GM18909 (cell line): ENCODE measurements at regions not wholly inside any gene's neighbourhood (a gene's known extent, or its start where the extent isn't known, plus 50 kb on each side); places are given as distances from the start of the nearest gene placed in this dataset.

Experiments
- ATAC-seq: cut with Tn5 transposase; IDR thresholded peaks from one replicate; pipeline ENCODE4 v1.9.1; 2021; ENCODE audit warnings: mild to moderate bottlenecking; ENCODE audit not compliant: unreplicated experiment, poor library complexity

DNA sequence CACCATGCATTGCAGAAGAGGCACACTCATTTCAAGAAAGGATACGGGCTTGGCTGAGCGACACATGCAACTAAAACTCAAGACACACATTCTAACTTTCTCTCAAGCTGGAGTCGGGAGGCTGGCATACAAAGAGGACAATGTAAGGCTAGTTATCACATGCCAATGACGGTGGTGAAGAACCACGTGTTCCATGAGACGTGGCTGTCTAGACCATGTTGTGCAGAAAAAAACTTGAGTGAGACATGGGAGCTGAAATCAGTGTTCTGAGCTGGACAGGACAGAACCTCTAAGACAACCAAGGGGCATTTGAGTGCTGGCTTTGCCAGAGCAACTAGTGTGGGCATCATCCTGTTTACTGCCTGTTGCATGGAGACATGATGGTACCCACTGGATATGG, 193.0 kb upstream of the DPP6 start:
- ATAC-seq = no peak

DNA sequence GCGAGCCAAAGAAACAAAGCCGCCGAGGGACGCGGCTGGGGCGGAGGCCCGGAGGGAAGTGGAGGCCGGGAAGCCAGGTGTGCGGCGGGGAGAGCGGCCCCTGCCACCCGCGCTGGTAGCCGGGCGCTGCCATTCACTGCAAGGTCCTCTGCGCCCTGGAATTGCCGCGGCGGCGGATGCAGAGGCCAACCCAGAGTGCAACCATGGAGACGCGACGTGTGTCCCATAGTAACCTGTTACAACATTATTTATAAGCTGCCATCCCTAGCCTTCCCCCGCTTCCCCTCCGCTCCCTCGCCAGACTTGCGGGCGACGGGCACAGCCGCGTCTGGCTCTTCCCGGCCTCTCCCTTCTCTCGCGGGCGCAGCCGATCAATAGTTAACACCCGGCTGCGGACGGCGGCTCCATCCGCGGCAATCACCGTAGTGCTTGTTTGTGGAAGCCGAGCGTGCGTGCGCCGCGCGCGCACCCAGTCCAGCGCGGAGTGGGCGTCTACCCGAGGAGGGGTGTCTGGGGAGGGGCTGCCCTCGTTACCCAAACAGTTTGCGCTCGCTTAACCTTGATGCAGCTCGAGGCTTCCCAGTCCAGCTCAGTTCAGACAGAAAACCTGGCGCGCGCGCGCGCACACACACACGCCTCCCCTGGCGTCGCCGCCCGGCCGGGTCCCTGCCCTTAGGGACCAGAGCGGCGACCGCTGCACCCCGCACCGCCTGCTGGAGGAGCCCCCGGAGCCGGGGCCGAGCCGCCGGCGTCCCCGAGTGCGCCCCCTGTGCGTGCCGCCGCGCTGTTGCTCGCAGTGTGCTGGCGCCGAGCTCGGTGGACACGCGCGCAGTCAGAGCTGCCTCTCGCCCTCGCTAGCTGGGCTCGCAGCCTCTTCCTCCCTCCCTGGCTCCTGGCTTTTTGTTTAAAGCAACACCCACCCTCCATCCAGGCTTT, 165.4 kb upstream of the DPP6 start:
- ATAC-seq = no peak

DNA sequence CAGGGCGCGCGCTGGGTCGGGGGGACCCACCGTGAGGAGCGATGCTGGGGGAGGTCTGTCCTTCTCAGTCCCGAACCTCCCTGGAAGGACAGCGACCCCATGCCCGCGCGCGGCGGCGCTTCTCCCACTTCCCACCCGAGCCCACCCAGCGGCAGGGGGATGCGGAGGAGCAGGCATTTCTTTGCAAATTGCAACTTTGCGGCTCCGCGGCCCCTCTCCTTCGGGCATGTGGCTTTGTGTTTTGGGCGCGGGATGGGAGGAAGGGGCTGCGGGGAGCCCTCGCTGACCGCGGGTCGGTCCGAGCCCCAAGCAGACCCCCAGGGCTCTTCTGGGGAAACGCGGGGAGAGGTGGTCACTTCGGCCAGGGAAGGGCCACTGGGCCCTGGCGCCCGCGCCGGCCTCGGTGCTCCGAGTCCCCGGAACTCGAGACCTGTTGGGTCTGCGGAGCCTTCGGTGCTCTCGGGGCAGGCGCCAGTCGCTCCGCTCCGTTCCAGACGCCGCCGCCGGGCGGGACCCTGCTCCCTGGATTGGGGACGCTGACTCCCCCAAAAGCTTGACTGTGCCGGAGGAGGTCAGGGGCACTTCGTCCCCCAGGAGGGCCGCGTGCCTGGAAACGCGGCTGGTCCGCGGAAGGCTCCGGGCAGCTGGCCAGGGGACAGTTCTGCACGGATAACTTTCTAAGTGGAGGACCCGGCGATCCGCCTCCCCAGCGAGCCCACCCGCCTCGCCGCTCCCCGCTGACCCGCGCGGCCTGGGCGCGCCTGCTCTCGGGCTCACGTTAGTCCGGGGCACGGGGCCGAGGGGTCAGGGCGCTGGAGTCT, 164.2 kb upstream of the DPP6 start:
- no peak for ATAC-seq

DNA sequence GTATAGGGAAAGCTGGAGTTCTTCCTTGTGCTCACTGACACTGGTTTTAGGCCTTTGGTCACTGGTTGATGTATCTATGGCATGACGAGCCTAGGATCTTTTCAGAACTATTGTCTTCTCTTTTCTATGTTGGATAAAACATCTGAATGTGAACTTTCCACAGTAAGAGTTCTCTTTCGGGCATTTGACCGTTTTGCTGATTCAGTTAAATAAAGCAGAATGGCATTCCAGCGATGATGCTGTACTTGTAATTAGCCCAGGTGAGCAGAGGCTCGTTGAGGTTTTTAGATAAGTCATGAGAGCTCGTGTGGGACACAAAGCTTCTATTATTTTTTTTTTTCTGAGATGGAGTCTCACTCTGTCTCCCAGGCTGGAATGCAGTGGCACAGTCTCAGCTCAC, 160.2 kb upstream of the DPP6 start:
- ATAC-seq = no peak

DNA sequence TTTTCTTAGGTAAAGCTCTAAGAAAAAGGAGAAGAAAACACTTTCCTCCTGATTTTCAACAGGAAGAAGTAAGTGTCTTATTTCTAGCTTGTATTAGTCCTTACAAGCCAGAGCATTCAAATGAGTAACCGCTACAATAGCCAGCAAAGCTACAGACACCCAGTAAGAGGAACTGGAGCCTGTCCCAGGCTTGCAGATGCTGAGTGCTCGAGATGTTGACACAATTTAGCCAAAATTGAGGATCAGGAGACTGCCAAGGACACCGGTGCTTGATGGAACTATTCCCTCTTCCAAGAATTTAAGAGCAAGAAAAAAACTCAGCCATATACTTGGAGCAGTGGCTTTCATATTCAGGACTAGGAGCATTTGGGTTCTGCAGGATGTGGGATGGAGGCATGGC, 149.3 kb upstream of the DPP6 start:
- ATAC-seq = no peak

DNA sequence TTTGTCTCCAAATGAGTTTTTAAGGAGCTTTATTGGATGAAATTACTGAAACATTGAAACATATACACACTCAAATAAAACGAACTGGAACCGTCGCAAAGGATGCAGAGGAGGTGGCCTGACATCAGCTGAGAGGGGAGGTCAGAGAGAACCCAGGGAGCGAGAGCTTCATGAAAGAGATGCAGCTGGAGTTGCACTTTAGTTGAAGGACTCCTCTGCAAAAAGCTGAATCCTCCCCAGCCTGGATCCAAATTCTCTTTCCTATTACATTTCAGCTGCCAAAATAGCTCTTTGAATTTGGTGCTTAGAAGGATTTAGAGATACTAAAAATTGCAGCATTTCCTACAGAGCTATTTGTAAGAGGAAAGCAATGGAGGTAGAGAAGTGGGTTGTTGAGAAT, 140.0 kb upstream of the DPP6 start:
- ATAC-seq = no peak

DNA sequence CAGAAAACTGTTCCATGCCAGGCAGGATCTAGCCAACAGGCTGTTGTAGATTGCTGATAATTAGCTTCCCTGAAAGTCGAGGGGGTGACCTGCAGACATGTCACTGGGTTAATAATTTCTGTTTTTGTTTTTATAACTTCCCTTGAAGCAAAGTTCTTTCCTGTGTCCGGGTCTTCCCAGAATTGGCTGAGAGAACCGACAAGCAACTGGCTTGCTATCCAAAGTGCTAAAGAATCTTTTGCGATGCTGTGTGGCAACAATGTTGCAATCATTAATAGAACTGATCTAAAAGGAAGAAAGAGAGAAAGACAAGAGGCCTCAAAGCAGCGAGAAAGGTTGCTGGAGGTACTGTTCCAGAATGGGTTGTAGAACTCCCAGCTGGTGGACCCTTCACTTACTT, 132.1 kb upstream of the DPP6 start:
- ATAC-seq = no peak

DNA sequence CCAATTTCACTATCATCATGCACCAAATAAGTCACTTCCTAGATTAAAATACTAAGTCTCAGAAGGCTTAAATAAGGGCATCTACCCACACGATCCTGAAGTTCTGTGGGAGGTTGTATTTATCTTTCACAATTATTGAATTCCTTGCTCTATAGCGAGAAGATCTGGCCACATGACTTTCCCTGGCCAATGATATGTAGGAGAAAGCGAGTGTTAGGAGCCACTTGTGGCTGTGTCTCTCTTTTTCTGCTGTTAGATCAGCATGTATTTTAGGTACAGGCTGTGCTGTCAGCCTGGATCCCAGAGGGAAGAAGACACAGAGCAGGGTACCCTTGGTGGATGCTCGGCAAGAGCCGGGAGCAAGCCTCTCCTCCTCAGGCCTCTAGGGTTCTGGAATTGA, 131.3 kb upstream of the DPP6 start:
- ATAC-seq = no peak

DNA sequence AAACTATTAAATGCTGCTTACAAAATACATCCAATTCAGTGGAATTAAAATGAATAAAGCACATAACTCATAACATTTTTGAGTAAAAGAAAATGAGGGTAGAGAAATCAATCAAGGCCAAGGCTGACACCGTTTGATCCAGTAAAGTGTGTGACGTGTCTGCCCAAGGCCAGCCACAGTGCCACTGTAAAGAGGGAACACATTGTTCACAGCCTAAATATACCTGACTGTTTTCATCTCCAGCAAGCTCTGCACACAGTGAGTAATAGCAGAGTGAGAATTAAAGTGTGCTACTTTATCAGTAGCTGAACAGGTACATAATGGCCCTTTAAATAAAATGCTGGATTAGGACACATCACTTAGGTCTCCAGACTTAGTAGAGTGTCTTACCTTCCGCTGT, 130.8 kb upstream of the DPP6 start:
- no peak for ATAC-seq

DNA sequence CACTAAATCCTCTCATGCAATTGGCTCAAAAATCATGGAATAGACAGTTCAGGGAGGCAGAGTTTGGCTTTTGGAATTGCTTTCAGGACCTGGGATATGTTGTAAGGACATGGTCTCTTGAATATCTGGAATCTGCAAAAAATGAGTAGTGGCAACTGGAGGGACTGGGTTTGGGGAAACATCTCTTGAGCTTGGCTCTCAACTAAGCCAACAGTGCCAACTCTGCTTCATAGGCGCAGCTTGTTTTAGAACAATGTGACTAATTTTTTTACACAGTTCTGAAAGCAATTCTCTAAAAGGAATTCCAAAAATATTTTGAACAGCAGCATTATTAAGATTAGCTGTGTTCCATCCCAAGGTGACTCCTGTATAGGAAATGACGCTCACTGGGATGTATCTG, 121.5 kb upstream of the DPP6 start:
- ATAC-seq = no peak

DNA sequence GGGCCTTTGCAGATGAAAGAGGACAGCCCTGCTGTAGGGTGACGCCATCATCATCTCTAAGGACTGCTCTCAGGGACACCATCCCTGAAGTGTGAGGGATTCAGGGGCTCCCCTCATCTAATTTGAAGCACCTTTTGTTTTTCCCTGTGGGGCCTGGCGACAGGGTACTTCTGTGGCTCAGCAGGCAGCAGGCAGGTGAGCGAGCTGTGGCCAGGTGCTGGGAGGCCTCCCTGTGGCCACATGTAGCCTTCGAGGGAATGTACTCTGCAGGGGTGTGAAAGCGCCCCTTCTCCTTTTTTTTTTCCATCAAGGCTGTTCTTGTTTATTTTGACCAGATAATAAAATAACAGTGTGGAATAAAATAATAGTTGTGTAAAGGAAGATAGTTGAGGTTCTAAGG, 118.2 kb upstream of the DPP6 start:
- no peak for ATAC-seq

DNA sequence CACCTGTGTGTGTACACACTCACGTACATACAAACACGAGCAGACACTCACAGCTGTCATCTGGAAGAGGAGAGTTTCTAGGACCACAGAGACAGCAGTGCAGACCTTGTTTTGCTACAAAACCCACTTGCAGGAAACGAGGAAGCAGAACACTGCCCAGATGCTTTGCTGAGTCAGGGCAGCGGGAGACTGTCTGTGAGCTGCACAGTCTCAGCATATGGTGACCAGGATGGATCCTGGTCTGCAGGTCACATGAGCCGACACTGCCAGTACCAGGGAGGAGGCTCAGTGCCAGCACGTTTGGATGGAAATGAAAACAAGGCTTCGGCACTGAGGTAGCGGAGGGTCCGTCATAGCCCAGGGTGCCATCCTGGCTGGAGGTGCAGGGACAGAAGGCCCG, 117.6 kb upstream of the DPP6 start:
- ATAC-seq = no peak

DNA sequence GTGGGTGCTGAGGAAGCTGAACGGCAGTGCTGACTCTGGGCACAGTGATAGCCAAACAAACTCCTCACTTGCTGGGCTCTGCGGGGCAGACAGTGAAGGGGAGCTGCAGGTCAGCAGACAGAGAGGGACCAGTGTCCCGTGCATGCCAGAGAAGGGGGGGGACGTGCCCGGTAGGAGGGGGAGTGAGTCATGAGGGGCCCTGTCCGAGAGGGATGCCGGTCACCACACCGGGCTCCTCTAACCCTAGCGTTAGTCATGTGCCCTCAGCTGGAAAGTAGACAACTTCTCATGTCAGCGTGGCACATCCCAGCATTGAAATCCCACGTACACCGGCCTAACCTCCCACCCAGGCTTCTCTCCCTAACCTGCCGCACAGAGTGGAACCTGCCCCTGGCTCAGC, 117.1 kb upstream of the DPP6 start:
- ATAC-seq = no peak

DNA sequence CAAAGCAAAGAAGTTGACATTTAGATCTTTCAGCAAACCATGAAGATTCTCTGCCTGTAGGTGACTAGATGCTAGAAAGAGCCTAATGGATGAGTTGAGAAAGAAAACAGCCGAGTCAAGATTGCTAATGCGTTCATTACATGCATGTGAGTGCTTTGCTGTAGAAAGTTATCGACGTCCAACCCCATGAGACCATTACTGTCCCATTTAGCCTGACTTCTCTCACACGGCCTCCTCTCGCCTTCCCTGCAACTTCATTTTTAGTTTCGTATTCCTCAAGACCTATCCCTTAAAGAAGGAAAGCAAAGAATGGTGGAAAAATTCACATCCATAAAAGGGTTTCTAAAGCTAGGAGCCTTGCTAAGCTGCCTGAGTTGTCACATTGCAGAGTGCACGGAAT, 113.7 kb upstream of the DPP6 start:
- ATAC-seq = no peak

DNA sequence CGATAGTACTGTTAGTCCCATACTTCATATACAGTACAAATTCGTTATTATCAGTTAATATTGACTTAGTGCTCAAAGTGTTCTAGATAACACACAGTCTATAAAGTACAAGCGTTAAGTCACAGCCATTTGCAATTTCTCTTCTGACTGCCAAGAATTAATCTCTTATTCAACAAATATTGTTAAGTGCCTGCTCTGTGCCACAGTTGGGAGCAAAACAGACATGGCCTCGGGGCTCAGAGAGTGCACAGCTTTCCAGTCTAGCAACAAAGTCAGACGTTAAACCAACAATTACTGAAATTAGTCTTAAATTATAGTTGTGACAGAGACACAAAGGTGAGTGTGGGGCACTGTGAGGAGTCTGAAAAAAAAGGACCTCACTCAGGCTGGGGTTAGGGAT, 113.0 kb upstream of the DPP6 start:
- ATAC-seq = no peak

DNA sequence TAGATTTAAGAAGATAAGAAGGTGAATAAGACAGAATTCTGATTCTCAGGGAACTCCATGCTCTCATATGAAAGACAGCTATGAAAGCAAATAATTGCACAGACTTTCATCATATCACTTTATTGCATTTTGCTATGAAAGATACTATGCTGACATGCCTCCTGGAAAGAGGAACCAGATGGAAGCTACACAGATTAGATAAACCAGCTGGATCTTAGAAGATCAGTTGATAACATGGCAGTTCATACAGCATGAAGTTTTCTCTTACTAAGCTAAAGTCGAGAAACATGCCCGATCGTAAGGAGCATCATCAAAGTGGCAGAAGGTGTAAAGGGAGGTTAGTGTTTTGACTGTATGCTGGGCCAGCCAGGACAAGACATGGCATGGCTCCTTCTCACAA, 112.5 kb upstream of the DPP6 start:
- no peak for ATAC-seq

DNA sequence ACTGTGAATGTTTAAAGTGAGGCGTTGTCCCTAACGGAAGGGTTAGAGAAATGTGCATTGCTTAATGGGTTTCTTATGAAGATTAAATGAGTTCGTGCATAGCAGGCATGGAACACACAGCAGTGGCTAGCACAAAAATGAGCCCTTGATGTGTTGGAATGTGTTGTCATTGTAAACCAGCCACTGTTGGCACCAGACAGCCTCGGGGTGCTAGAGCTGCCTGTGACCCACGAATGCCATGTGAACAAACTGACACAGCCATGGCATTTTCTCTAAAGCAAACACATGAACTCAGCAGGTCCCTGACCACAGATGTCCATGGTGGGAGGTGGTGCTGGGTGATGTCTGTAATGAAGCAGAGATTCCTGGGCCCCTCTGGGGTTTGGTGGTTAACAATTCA, 111.1 kb upstream of the DPP6 start:
- no peak for ATAC-seq

DNA sequence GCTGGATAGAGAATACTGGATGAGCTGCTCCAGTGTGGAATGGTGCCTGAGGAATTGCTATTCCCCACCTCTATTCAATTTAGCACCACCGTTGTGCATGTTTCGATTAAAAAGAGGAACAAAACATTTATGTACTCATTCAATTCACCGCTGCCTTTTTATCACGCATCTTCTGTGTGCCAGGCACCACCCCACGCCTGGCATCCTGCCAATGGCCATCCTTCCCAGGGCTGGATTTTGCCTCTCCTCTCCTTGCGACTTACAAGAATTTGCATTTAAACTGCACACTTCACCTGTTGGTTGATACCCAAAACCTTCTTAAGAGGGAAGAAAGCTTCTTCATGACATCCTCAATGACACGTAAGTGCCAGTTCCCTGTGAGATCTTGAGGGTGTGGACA, 110.2 kb upstream of the DPP6 start:
- no peak for ATAC-seq

DNA sequence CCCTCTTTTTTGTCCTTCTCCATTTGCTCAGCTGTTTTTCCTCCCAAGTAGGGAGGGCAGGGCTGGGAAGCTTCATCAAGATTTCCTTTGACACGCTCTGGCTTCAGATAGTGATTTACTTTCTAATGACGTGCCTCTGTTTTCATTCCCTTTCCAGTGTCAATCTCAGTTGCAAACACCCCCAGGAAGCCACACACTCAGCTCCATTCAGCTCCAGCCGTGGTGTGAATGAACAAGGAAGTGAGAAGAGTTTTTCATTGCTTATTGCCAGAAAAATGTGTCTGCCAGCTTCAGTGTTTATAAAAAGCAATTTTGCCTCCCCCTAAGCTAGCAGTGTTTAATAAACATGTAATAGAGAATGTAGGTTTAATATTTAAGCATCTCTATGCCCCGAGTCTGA, 108.7 kb upstream of the DPP6 start:
- no peak for ATAC-seq

DNA sequence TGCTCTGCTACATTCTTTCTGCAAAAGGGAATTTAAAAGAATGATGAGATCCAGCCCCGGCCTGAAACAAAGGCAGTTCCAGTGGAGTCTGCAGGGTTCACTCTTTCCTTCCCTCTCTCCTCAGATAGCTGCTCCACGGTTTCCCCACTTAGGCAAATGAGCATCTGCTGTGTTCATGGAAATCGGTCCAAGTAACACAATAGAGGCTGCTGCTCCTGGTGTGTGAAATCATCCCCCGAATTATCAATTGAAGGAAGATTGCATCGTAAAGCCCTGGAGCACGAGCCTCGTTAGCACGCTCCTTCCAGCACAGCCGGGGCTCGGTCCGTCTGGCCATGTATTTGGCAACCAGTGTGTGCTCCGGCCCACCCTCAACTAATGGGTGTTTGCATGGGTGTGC, 108.3 kb upstream of the DPP6 start:
- ATAC-seq = no peak

DNA sequence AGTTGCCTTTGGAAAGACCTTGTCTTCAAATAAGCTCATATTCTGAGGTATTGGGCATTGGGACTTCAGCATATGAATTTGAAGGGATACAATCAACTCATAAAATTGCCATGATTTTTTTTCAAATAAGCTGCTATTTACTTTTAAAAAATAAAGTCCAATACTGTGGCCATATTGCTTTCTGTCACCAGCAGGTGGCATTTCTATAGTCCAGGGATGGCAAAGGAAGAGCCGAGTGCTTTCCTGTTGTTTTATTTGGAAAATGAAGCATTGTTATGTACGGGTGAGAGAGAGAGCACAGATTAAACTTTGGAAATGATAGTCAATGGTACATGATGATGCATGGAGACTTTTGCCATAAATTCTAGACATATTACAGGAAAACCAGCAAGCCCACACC, 104.1 kb upstream of the DPP6 start:
- ATAC-seq = no peak

DNA sequence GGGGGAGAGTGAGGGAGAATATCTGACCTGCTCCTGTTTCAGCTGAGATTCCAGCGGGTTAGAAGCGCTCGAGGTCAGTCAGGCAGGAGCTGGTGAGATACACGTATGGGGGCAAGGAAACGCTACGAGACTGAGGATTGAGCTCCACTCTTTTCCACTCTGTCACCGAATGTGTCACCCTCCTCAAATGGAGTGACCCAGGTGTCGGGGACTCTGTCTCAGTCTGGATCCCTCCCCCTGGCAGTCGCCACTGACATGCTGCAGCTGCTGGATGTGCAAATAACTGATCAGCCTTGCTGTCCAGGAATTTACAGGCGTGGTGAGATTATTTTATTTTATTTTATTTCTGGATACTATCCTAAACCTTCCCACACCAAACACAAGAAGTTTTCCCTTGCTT, 100.9 kb upstream of the DPP6 start:
- no peak for ATAC-seq
